ENCODE measurements at regions not wholly inside any gene's neighbourhood (a gene's known extent, or its start where the extent isn't known, plus 50 kb on each side); places are given as distances from the start of the nearest gene placed in this dataset.
"Not testable (repeated sequence)": the region's sequence is repeated elsewhere in the genome, so short reads cannot be mapped to it uniquely, and the experiment has no call there.

DNA sequence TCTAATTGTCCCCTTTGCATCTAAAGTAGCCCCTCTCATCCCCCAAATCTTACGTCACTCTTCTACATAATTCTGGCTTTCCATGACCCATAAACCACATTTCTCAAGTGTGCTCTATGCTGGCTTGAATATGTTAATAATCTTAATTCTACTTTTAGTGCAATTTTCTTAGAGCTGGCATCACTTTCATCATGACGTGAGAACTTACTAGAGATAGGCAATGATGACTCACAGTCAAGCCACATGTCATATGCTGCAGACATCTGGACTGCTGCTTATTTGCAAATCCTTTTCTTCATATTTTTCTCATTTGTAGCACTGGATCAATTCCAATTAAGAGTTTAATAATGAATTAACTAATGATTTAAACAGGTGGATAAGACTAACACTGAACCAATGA lies 260.7 kb upstream of the PRKCQ start:
- intact Hi-C loops (cut with DNase I; ENCODE audit: low total_unique reads): no loop called here
- TF ChIP-seq CTCF (IDR thresholded peaks at IDR 0.05): no peak
- no peak for TF ChIP-seq POLR2A (IDR thresholded peaks at IDR 0.05)
- peak overlapping the region in 1 of 2 donors; percentile 1 for H3K27ac ChIP-seq
- no peaks in the 10 kb centered on the region for H3K27me3 ChIP-seq
- H3K4me3 ChIP-seq: no peak overlapping the region
- no peaks in the 10 kb centered on the region for H3K4me1 ChIP-seq
- no peak for DNase-seq
- H3K9me3 ChIP-seq: no peaks in the 10 kb centered on the region
- no peaks in the 10 kb centered on the region for H3K36me3 ChIP-seq

DNA sequence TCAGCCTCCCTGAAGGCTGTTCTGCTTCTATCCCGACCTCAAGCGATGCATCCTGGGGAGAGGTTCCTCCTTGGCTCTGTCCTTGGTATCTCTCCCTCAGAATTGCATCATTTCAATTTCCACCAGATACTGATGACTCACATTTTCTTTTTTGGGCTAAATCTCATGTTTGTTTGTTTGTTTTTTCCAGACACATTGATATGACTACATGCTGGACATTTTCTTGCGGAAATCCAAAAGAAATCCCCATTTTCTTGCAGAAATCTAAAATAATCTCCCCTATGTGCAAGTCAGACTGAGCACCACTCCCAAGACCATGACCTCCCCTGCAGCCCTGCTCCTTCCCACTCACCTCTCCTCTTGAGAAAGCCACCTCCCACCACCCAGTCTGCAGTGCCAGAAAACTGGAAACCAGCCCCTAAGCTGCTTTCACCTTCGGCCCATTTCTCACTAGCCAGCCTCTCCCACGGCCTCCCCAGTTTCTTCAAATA lies 260.2 kb upstream of the PRKCQ start:
- Histone ChIP-seq H3K4me1 (no peaks in the 10 kb centered on the region), H3K27ac (peak overlapping the region in 1 of 2 donors; percentile 1), H3K27me3 (no peaks in the 10 kb centered on the region), H3K9me3 (no peaks in the 10 kb centered on the region), H3K4me3 (no peak overlapping the region), H3K36me3 (no peaks in the 10 kb centered on the region)
- no peak for TF ChIP-seq POLR2A (IDR thresholded peaks at IDR 0.05)
- no peak for TF ChIP-seq CTCF (IDR thresholded peaks at IDR 0.05)
- no peak for DNase-seq
- intact Hi-C loops (cut with DNase I; ENCODE audit: low total_unique reads): no loop called here

GRCh38 chr10:6838118-6838517 lies 258.0 kb upstream of the PRKCQ start:
- intact Hi-C loops (cut with DNase I; ENCODE audit: low total_unique reads): no loop called here
- no peak for DNase-seq
- no peaks in the 10 kb centered on the region for H3K4me1 ChIP-seq
- H3K9me3 ChIP-seq: no peaks in the 10 kb centered on the region
- no peak for TF ChIP-seq POLR2A (IDR thresholded peaks at IDR 0.05)
- no peak for TF ChIP-seq CTCF (IDR thresholded peaks at IDR 0.05)
- H3K27me3 ChIP-seq: no peaks in the 10 kb centered on the region
- no peak overlapping the region for H3K27ac ChIP-seq
- H3K36me3 ChIP-seq: no peaks in the 10 kb centered on the region
- no peak overlapping the region for H3K4me3 ChIP-seq

- Histone ChIP-seq H3K36me3 (no peaks in the 10 kb centered on the region), H3K4me3 (no peak overlapping the region), H3K9me3 (no peaks in the 10 kb centered on the region), H3K27me3 (no peaks in the 10 kb centered on the region), H3K4me1 (no peaks in the 10 kb centered on the region), H3K27ac (no peak overlapping the region)
- intact Hi-C loops (cut with DNase I; ENCODE audit: low total_unique reads): no loop called here
- TF ChIP-seq POLR2A (IDR thresholded peaks at IDR 0.05): no peak
- TF ChIP-seq CTCF (IDR thresholded peaks at IDR 0.05): no peak
- no peak for DNase-seq
These were observed 253.5 kb upstream of the PRKCQ start for GRCh38 chr10:6833458-6834011.

GRCh38 chr10:6830981-6831380 lies 250.9 kb upstream of the PRKCQ start:
- H3K36me3 ChIP-seq; H3K4me3 ChIP-seq; intact Hi-C loops (cut with DNase I; ENCODE audit: low total_unique reads); H3K27ac ChIP-seq; H3K4me1 ChIP-seq; H3K27me3 ChIP-seq; H3K9me3 ChIP-seq; DNase-seq: not testable (repeated sequence)

- H3K27me3 ChIP-seq; H3K36me3 ChIP-seq; H3K4me3 ChIP-seq; DNase-seq; H3K4me1 ChIP-seq; H3K27ac ChIP-seq; intact Hi-C loops (cut with DNase I; ENCODE audit: low total_unique reads); H3K9me3 ChIP-seq: not testable (repeated sequence)
These were observed 244.7 kb upstream of the PRKCQ start for GRCh38 chr10:6824793-6825192.
